K562 (cell line): ENCODE measurements at regions not wholly inside any gene's neighbourhood (a gene's known extent, or its start where the extent isn't known, plus 50 kb on each side); places are given as distances from the start of the nearest gene placed in this dataset.
"Not testable (repeated sequence)": the region's sequence is repeated elsewhere in the genome, so short reads cannot be mapped to it uniquely, and the experiment has no call there.

ENCODE experiments used
- ATAC-seq: fragments of 200-7000 bp; cut with Tn5 transposase; 3 replicates; pipeline ENCODE4 v1.9.1; 2020; ENCODE audit warnings: moderate library complexity
- BruUV-seq: library from RNA; stranded (reverse); fragments of 400-500 nt; replicated peaks from 2 replicates; lab custom pipeline; 2021; lab: Mats Ljungman, UMichigan
- CTCF ChIA-PET: fragments of 300-600 bp; formaldehyde crosslinking; extraction: SDS; loops from one replicate; lab custom pipeline; 2021; ENCODE audit warnings: low intra/inter-chr PET ratio; lab: Yijun Ruan, JAX
- POLR2A ChIA-PET: fragments of 300-600, 350-650 bp; sonication (Branson Sonifier 250); formaldehyde crosslinking; extraction: SDS; loops from one replicate; lab custom pipeline; 2021; ENCODE audit warnings: antibody characterized with exemption, inconsistent platforms; lab: Yijun Ruan, JAX
- DNase-seq, 4 experiments: peaks; one replicate each; pipeline versions ENCODE4 v3.0.0 to v3.0.0-alpha.2; 2011 to 2018; ENCODE audit warnings: low spot score in 3 of 4, mixed read lengths in 3 of 4; ENCODE audit errors: extremely low read depth in 1 of 4
- FAIRE-seq: peaks from 2 replicates; lab custom pipeline; 2011; peaks lifted over from hg19 to GRCh38; lab: Jason Lieb, UNC
- H2AFZ ChIP-seq: 2 replicates; pipeline ENCODE4 v1.6.0; 2011; ENCODE audit warnings: low read depth, low read length, control low read depth, inconsistent platforms
- H3K27ac ChIP-seq: fragments of 200-600 bp; 3 replicates; pipeline ENCODE4 v1.8.0; 2011; ENCODE audit warnings: low read depth, mild to moderate bottlenecking, control low read depth, inconsistent platforms, low read length, moderate library complexity, mixed read lengths; ENCODE audit errors: extremely low read depth
- H3K27me3 ChIP-seq, 2 experiments: fragments of 300-600 bp in 1 of 2; 2 replicates in 1 of 2; 3 replicates in 1 of 2; pipeline versions ENCODE4 v1.6.0 to v1.8.0; 2011; ENCODE audit warnings: inconsistent platforms in 2 of 2, low read length in 2 of 2, mild to moderate bottlenecking in 1 of 2, mixed read lengths in 1 of 2, moderate library complexity in 1 of 2; ENCODE audit not compliant: control insufficient read depth in 2 of 2, insufficient read depth in 2 of 2
- H3K36me3 ChIP-seq: fragments of 300-600 bp; 3 replicates; pipeline ENCODE4 v1.8.0; 2011; ENCODE audit warnings: mild to moderate bottlenecking, low read length, inconsistent platforms; ENCODE audit not compliant: control insufficient read depth, insufficient read depth
- H3K4me1 ChIP-seq, 2 experiments: fragments of 200-600 bp in 1 of 2; replicated peaks in 1 of 2; 2 replicates in 1 of 2; 3 replicates in 1 of 2; pipeline versions ENCODE4 v1.5.1 to v1.8.0; 2011; ENCODE audit warnings: inconsistent platforms in 2 of 2, low read length in 2 of 2, mild to moderate bottlenecking in 1 of 2, mixed read lengths in 1 of 2, moderate library complexity in 1 of 2; ENCODE audit not compliant: control insufficient read depth in 2 of 2, insufficient read depth in 2 of 2
- H3K4me2 ChIP-seq: 2 replicates; pipeline ENCODE4 v1.6.1; 2011; ENCODE audit warnings: low read length, control low read depth, inconsistent platforms, mixed read lengths; ENCODE audit not compliant: insufficient read depth
- H3K4me3 ChIP-seq: fragments of 200-600 bp; sonication (generic), shearing (Covaris generic); 2 replicates; pipeline ENCODE4 v1.5.1; 2016; ENCODE audit warnings: control low read depth, inconsistent platforms
- H3K79me2 ChIP-seq: fragments of 200-600 bp; 3 replicates; pipeline ENCODE4 v1.8.0; 2011; ENCODE audit warnings: low read length, inconsistent platforms; ENCODE audit not compliant: control insufficient read depth, insufficient read depth
- H3K9ac ChIP-seq, 2 experiments: 2 replicates each; pipeline versions ENCODE4 v1.6.0 to v1.6.1; 2011; ENCODE audit warnings: low read depth in 2 of 2, low read length in 2 of 2, control low read depth in 1 of 2, inconsistent platforms in 1 of 2, mild to moderate bottlenecking in 1 of 2, mixed read lengths in 1 of 2; ENCODE audit not compliant: insufficient read depth in 1 of 2
- H3K9me1 ChIP-seq: one replicate; pipeline ENCODE4 v1.6.0; 2011; ENCODE audit warnings: inconsistent platforms, mild to moderate bottlenecking, low read length, moderate library complexity; ENCODE audit not compliant: control insufficient read depth, insufficient read depth
- H3K9me3 ChIP-seq: replicated peaks from 2 replicates; pipeline ENCODE4 v1.5.1; 2011; ENCODE audit warnings: low read depth, low read length, inconsistent platforms; ENCODE audit not compliant: control insufficient read depth, insufficient read depth
- H4K20me1 ChIP-seq: replicated peaks from 2 replicates; pipeline ENCODE4 v1.6.1; 2011; ENCODE audit warnings: low read length, inconsistent platforms, mixed read lengths; ENCODE audit not compliant: control insufficient read depth, insufficient read depth
- ARNT ChIP-seq, 2 experiments: fragments of 450-650 bp; IDR thresholded peaks; 2 replicates each; pipeline ENCODE4 v1.6.1; 2016; ENCODE audit warnings: mild to moderate bottlenecking in 1 of 2
- KDM1A ChIP-seq, 2 experiments: fragments of 450-650 bp; IDR thresholded peaks; 2 replicates each; pipeline ENCODE4 v1.6.1; 2016; ENCODE audit warnings: mild to moderate bottlenecking in 2 of 2
- MAZ ChIP-seq, 2 experiments: fragments of 450-650 bp in 1 of 2; sonication (generic) in 1 of 2; formaldehyde crosslinking; IDR thresholded peaks in 1 of 2; conservative IDR thresholded peaks in 1 of 2; 2 replicates each; pipeline versions ENCODE4 v1.4.0 to v1.5.0; 2020; ENCODE audit warnings: mild to moderate bottlenecking in 1 of 2, missing genetic modification reagents in 1 of 2
- NR0B1 ChIP-seq: fragments of 450-650 bp; IDR thresholded peaks from one replicate; pipeline ENCODE4 v1.6.1; 2018; ENCODE audit warnings: mild to moderate bottlenecking, moderate library complexity; ENCODE audit not compliant: partially characterized antibody
- NRF1 ChIP-seq, 2 experiments: fragments of 450-650 bp; IDR thresholded peaks in 1 of 2; conservative IDR thresholded peaks in 1 of 2; 2 replicates each; pipeline ENCODE4 v1.6.1; 2014; ENCODE audit warnings: mild to moderate bottlenecking in 2 of 2
- POLR2A ChIP-seq: fragments of 450-650 bp; conservative IDR thresholded peaks from 2 replicates; pipeline ENCODE4 v1.6.1; 2016
- RBM25 ChIP-seq: fragments of 200-400 bp; formaldehyde crosslinking; IDR thresholded peaks from 2 replicates; pipeline ENCODE4 v1.6.1; 2018; ENCODE audit warnings: low read length, low read depth, moderate library complexity; ENCODE audit not compliant: severe bottlenecking
- STAT5B ChIP-seq: fragments of 250-450 bp; sonication (Bioruptor Pico); IDR thresholded peaks from 2 replicates; pipeline ENCODE4 v1.8.0; 2021; ENCODE audit warnings: mild to moderate bottlenecking, inconsistent platforms
- TRIM28 ChIP-seq: fragments of 450-650 bp; IDR thresholded peaks from 2 replicates; pipeline ENCODE4 v1.6.1; 2017
- ZKSCAN1 ChIP-seq: fragments of 150-350 bp; IDR thresholded peaks from 2 replicates; pipeline ENCODE4 v1.6.1; 2016; ENCODE audit warnings: low read depth, low read length
- ZNF146 ChIP-seq: IDR thresholded peaks from one replicate; pipeline ENCODE4 v1.6.1; 2018; ENCODE audit warnings: missing compliant biosample characterization; ENCODE audit not compliant: unreplicated experiment
- ZNF224 ChIP-seq: sonication (generic); formaldehyde crosslinking; IDR thresholded peaks from 2 replicates; pipeline ENCODE4 v1.8.0; 2022; ENCODE audit warnings: mild to moderate bottlenecking, missing genetic modification reagents
- ZNF408 ChIP-seq: fragments of 250-450 bp; sonication (Bioruptor Pico); IDR thresholded peaks from 2 replicates; pipeline ENCODE4 v1.4.0; 2020; ENCODE audit warnings: low read depth, mild to moderate bottlenecking, moderate library complexity
- WGBS: fragments of 100-300 bp; shearing (Covaris generic); methylation state at CpG from one replicate; pipeline ENCODE4 v1.1.6; 2016; ENCODE audit warnings: low coverage, mixed read lengths; ENCODE audit not compliant: insufficient coverage; ENCODE audit errors: missing lambda C conversion rate; 5-methylcytosine and 5-hydroxymethylcytosine counted together
- in situ Hi-C: fragments of 300-500 bp; cut with MboI; formaldehyde crosslinking; loops from 4 replicates; pipeline ENCODE4 v1.15.0; 2018; ENCODE audit warnings: inconsistent platforms, mixed read lengths
- intact Hi-C: fragments of 100-400 bp; cut with micrococcal nuclease; formaldehyde crosslinking; loops from 2 replicates; pipeline ENCODE4 v1.14.2; 2022
- TF ChIP-seq, protein P1 (sequence below): fragments of 450-650 bp; formaldehyde crosslinking; IDR thresholded peaks from 2 replicates; pipeline ENCODE4 v1.4.0; 2022; ENCODE audit warnings: missing genetic modification characterization
- TF ChIP-seq, protein P2 (sequence below), 2 experiments: fragments of 450-650 bp in 1 of 2; sonication (generic) in 1 of 2; formaldehyde crosslinking; conservative IDR thresholded peaks; 2 replicates each; pipeline versions ENCODE4 v1.4.0 to v1.8.1; 2020 to 2022; ENCODE audit warnings: mild to moderate bottlenecking in 1 of 2, missing genetic modification reagents in 1 of 2

DNA sequence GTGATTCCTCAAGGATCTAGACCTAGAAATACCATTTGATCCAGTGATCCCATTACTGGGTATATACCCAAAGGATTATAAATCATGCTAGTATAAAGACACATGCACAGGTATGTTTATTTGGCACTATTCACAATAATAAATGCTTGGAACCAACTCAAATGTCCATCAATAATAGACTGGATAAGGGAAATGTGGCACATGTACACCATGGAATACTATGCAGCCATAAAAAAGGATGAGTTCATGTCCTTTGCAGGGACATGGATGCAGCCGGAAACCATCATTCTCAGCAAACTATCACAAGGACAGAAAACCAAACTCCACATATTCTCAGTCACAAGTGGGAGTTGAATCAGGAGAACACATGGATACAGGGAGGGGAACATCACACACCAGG lies 183.8 kb upstream of the ETV3 start:
- H3K9me1 ChIP-seq, H3K4me2 ChIP-seq: not testable (repeated sequence)
- 100% methylated on average over 1 of the region's 1 CpG for WGBS

DNA sequence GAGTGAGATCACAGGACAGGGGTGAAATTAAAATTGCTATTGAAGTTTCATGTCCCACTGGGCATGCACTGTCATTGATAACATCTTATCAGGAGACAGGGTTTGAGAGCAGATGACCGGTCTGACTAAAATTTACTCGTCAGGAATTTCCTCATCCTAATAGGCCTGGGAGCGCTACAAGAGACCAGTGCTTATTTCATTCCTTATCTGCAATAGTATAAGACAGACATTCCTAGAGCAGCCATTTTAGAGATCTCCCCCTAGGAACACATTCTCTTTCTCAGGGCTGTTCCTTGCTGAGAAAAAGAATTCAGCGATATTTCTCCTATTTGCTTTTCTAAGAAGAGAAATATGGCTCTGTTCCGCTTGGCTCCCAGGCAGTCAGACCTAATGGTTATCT lies 181.4 kb upstream of the ETV3 start:
- no peak for ATAC-seq
- whole genome bisulfite sequencing, result 63% methylated on average over 5 of the region's 5 CpGs
- in situ Hi-C loops (loop anchor here (5.0 kb wide), 1 partner anchor 48 kb away; no protein-coding TSS in a partner anchor), intact Hi-C loops (no loop called here)
- peaks cover 0 to 6% of the 10 kb centered on the region in 2 experiments; a peak in 3 of 5 replicates for H3K4me1 ChIP-seq
- no peak overlapping the region for H2AFZ ChIP-seq
- POLR2A ChIA-PET, result no interaction called here
- H3K36me3 ChIP-seq, result no peaks in the 10 kb centered on the region
- DNase-seq, result no peak
- FAIRE-seq, result no peak
- H4K20me1 ChIP-seq, result no peaks in the 10 kb centered on the region
- H3K9me3 ChIP-seq, result peaks cover 5% of the 10 kb centered on the region; the same call in 1 of the 2 replicates
- no peaks in the 10 kb centered on the region for H3K79me2 ChIP-seq
- no peaks in the 10 kb centered on the region for H3K27me3 ChIP-seq
- H3K9me1 ChIP-seq, result no peaks in the 10 kb centered on the region
- no TSS peak for BruUV-seq
- H3K4me2 ChIP-seq, result no peak overlapping the region
- CTCF ChIA-PET, result no interaction called here
- H3K4me3 ChIP-seq, result no peak overlapping the region
- no peak overlapping the region for H3K9ac ChIP-seq
- H3K27ac ChIP-seq, result no peak overlapping the region
- no peak for TF ChIP-seq STAT5B (CRISPR knock-in tag)
- no peak for TF ChIP-seq NRF1 (conservative IDR thresholded peaks at IDR 0.05 in 1 of 2, IDR thresholded peaks at IDR 0.05 in 1 of 2)
- TF ChIP-seq, protein P1, sequence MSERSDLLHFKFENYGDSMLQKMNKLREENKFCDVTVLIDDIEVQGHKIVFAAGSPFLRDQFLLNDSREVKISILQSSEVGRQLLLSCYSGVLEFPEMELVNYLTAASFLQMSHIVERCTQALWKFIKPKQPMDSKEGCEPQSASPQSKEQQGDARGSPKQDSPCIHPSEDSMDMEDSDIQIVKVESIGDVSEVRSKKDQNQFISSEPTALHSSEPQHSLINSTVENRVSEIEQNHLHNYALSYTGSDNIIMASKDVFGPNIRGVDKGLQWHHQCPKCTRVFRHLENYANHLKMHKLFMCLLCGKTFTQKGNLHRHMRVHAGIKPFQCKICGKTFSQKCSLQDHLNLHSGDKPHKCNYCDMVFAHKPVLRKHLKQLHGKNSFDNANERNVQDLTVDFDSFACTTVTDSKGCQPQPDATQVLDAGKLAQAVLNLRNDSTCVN (CRISPR knock-in tag), result no peak
- TF ChIP-seq ZNF224 (CRISPR knock-in tag), result no peak
- TF ChIP-seq TRIM28, result peak; percentile 94
- no peak for TF ChIP-seq ARNT (IDR thresholded peaks at IDR 0.05)
- no peak for TF ChIP-seq MAZ (CRISPR knock-in tag; conservative IDR thresholded peaks at IDR 0.05 in 1 of 2, IDR thresholded peaks at IDR 0.05 in 1 of 2)
- no peak for TF ChIP-seq ZKSCAN1
- TF ChIP-seq, protein P2, sequence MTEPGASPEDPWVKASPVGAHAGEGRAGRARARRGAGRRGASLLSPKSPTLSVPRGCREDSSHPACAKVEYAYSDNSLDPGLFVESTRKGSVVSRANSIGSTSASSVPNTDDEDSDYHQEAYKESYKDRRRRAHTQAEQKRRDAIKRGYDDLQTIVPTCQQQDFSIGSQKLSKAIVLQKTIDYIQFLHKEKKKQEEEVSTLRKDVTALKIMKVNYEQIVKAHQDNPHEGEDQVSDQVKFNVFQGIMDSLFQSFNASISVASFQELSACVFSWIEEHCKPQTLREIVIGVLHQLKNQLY (CRISPR knock-in tag; conservative IDR thresholded peaks at IDR 0.05), result no peak
- no peak for TF ChIP-seq NR0B1
- no peak for TF ChIP-seq POLR2A
- no peak for TF ChIP-seq ZNF408 (CRISPR knock-in tag)

More for the DNA sequence above, 183.8 kb upstream of the ETV3 start:
- not testable (repeated sequence) for H3K79me2 ChIP-seq, DNase-seq
- TF ChIP-seq RBM25 (peak; percentile 59), KDM1A (IDR thresholded peaks at IDR 0.05) (peak; percentile 15 to 53; a peak in 1 of 4 replicates), ZNF146 (CRISPR knock-in tag) (peak; percentile 96)
- TF ChIP-seq, all 486 proteins: peak for 3; not testable (repeated sequence) for 483
- H4K20me1 ChIP-seq, in situ Hi-C loops, H3K9ac ChIP-seq, ATAC-seq, BruUV-seq, H2AFZ ChIP-seq, H3K27ac ChIP-seq, CTCF ChIA-PET, intact Hi-C loops, H3K9me3 ChIP-seq, H3K4me3 ChIP-seq, POLR2A ChIA-PET, FAIRE-seq, H3K27me3 ChIP-seq, H3K36me3 ChIP-seq: not testable (repeated sequence)
- peaks cover 7 to 18% of the 10 kb centered on the region in 2 experiments; a peak in 4 of 5 replicates for H3K4me1 ChIP-seq
